Astrocyte (in vitro differentiated cells and primary cell): ENCODE measurements at regions not wholly inside any gene's neighbourhood (a gene's known extent, or its start where the extent isn't known, plus 50 kb on each side); places are given as distances from the start of the nearest gene placed in this dataset.

Experiments used
- DNase-seq: peaks from one replicate; pipeline ENCODE4 v3.0.0-alpha.2; 2010; ENCODE audit warnings: low read depth
- FAIRE-seq: peaks from 2 replicates; lab custom pipeline; 2011; peaks lifted over from hg19 to GRCh38; lab: Jason Lieb, UNC
- H2AFZ ChIP-seq: 2 replicates; pipeline ENCODE4 v1.6.0; 2012; ENCODE audit warnings: low read depth, low read length, inconsistent platforms
- H3K27ac ChIP-seq: 2 replicates; pipeline ENCODE4 v1.5.1; 2011; ENCODE audit warnings: low read depth, low read length, inconsistent platforms
- H3K27me3 ChIP-seq: 2 replicates; pipeline ENCODE4 v1.6.0; 2011; ENCODE audit warnings: low read length, inconsistent platforms; ENCODE audit not compliant: insufficient read depth
- H3K36me3 ChIP-seq: 2 replicates; pipeline ENCODE4 v1.5.1; 2011; ENCODE audit warnings: low read length, inconsistent platforms; ENCODE audit not compliant: insufficient read depth
- H3K4me1 ChIP-seq: 2 replicates; pipeline ENCODE4 v1.5.1; 2011; ENCODE audit warnings: low read length, inconsistent platforms; ENCODE audit not compliant: insufficient read depth
- H3K4me2 ChIP-seq: 2 replicates; pipeline ENCODE4 v1.6.0; 2012; ENCODE audit warnings: low read length, inconsistent platforms
- H3K4me3 ChIP-seq: 2 replicates; pipeline ENCODE4 v1.5.1; 2011; ENCODE audit warnings: low read depth, mild to moderate bottlenecking, low read length, inconsistent platforms; ENCODE audit not compliant: insufficient read depth
- H3K79me2 ChIP-seq: 2 replicates; pipeline ENCODE4 v1.6.0; 2012; ENCODE audit warnings: mild to moderate bottlenecking, low read length, inconsistent platforms; ENCODE audit not compliant: insufficient read depth
- H3K9ac ChIP-seq: 2 replicates; pipeline ENCODE4 v1.6.0; 2012; ENCODE audit warnings: mild to moderate bottlenecking, low read length, inconsistent platforms
- H3K9me3 ChIP-seq: 2 replicates; pipeline ENCODE4 v1.5.1; 2012; ENCODE audit warnings: low read depth, mild to moderate bottlenecking, low read length, inconsistent platforms; ENCODE audit not compliant: insufficient read depth
- H4K20me1 ChIP-seq: 2 replicates; pipeline ENCODE4 v1.6.0; 2012; ENCODE audit warnings: low read length, inconsistent platforms; ENCODE audit not compliant: insufficient read depth
- H3K27ac Mint-ChIP-seq: one replicate; pipeline ENCODE4 v1.8.0; 2021; ENCODE audit warnings: mild to moderate bottlenecking, mixed read lengths; ENCODE audit not compliant: unreplicated experiment
- H3K27me3 Mint-ChIP-seq: one replicate; pipeline ENCODE4 v1.8.0; 2021; ENCODE audit warnings: low read depth, mixed read lengths; ENCODE audit not compliant: unreplicated experiment
- H3K36me3 Mint-ChIP-seq: one replicate; pipeline ENCODE4 v1.8.0; 2021; ENCODE audit warnings: low read depth, mixed read lengths; ENCODE audit not compliant: unreplicated experiment
- H3K4me1 Mint-ChIP-seq: one replicate; pipeline ENCODE4 v1.8.0; 2021; ENCODE audit warnings: low read depth, mixed read lengths; ENCODE audit not compliant: unreplicated experiment
- H3K4me3 Mint-ChIP-seq: one replicate; pipeline ENCODE4 v1.8.0; 2021; ENCODE audit warnings: mild to moderate bottlenecking, moderate library complexity, mixed read lengths; ENCODE audit not compliant: unreplicated experiment
- H3K9me3 Mint-ChIP-seq: one replicate; pipeline ENCODE4 v1.8.0; 2021; ENCODE audit warnings: mild to moderate bottlenecking, mixed read lengths; ENCODE audit not compliant: unreplicated experiment
- EZH2 ChIP-seq: IDR thresholded peaks from 2 replicates; pipeline ENCODE4 v1.6.1; 2012; ENCODE audit warnings: mild to moderate bottlenecking, low read length, inconsistent platforms; ENCODE audit not compliant: insufficient read depth
- TF ChIP-seq, protein P1 (sequence below): IDR thresholded peaks from 2 replicates; pipeline ENCODE4 v1.5.1; 2011; ENCODE audit warnings: low read depth, mild to moderate bottlenecking, inconsistent platforms, low read length, moderate library complexity; ENCODE audit not compliant: insufficient read depth

DNA sequence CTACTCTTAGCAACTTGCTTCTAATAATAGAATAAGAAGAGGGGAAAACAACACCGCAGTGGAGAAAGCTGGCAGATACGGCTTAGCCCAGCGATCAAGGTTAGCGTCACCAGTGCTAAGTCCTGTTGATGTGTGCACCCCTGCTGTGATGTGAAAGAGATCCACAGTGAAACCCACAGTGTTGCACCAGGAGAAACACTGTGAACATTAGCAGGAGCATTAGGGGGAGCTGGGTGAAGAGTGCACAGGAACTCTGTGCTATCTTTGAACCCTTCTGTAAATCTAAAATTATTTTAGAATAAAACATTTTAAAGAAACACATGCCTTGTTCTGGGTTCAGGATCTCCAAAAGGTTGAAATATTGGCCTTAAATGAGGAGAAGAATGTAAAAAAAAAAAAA, 154.1 kb upstream of the UNC5B start:
- Mint-ChIP-seq H3K9me3 (peaks cover 1% of the 10 kb centered on the region), H3K27ac (no peak overlapping the region), H3K4me1 (peaks cover 5% of the 10 kb centered on the region), H3K4me3 (no peak overlapping the region), H3K36me3 (no peaks in the 10 kb centered on the region), H3K27me3 (peaks cover 43% of the 10 kb centered on the region)
- H3K36me3 ChIP-seq, result no peaks in the 10 kb centered on the region
- peaks cover 3% of the 10 kb centered on the region for H3K9me3 ChIP-seq
- no peaks in the 10 kb centered on the region for H3K79me2 ChIP-seq
- H2AFZ ChIP-seq, result no peak overlapping the region
- peaks cover 20% of the 10 kb centered on the region for H3K27me3 ChIP-seq
- FAIRE-seq (no peak), DNase-seq (no peak)
- H3K4me1 ChIP-seq, result no peaks in the 10 kb centered on the region
- no peak for TF ChIP-seq EZH2
- TF ChIP-seq, protein P1, sequence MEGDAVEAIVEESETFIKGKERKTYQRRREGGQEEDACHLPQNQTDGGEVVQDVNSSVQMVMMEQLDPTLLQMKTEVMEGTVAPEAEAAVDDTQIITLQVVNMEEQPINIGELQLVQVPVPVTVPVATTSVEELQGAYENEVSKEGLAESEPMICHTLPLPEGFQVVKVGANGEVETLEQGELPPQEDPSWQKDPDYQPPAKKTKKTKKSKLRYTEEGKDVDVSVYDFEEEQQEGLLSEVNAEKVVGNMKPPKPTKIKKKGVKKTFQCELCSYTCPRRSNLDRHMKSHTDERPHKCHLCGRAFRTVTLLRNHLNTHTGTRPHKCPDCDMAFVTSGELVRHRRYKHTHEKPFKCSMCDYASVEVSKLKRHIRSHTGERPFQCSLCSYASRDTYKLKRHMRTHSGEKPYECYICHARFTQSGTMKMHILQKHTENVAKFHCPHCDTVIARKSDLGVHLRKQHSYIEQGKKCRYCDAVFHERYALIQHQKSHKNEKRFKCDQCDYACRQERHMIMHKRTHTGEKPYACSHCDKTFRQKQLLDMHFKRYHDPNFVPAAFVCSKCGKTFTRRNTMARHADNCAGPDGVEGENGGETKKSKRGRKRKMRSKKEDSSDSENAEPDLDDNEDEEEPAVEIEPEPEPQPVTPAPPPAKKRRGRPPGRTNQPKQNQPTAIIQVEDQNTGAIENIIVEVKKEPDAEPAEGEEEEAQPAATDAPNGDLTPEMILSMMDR, result no peak
- H3K4me3 ChIP-seq, result no peak overlapping the region
- no peak overlapping the region for H3K27ac ChIP-seq
- H4K20me1 ChIP-seq, result no peaks in the 10 kb centered on the region
- H3K4me2 ChIP-seq, result no peak overlapping the region
- no peak overlapping the region for H3K9ac ChIP-seq

DNA sequence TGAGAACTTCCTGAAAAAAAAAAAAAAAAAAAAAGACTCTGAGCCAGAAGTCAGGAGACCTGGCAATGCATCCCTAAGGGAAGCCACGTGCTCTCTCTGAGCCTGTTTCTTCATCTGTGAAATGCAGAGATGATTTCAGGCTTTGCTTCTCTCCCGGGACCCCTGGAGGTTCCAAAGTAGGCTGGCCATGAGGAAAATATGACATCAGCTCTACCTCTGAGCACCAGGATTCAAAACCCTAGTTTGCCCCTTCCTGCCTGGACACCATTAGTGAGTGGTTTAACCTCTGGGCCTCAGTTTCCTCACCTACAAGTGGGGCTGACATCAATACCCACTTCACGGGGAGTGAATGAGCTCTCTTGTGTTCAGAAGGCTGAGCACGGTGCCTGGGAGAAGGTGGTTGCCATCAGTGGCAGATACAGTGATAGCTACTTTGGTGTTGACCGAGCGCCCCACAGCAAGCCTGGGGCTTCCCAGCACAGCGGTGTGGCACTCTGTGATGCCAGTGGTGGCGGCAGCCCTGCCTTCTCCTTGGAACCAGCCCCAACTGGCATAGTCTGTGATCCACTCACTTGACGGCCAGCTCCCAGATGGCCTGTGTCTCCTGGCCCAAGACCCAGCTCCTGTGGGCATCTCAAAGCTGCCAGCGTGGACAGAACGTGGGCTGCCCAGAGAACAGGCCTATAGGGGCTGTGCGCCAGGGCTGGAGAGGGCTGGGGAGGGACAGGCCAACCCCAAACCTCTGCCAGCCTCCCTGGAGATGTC, 153.1 kb upstream of the UNC5B start:
- H3K4me1 ChIP-seq, result no peaks in the 10 kb centered on the region
- no peaks in the 10 kb centered on the region for H3K79me2 ChIP-seq
- Mint-ChIP-seq H3K4me3 (no peak overlapping the region), H3K27me3 (peaks cover 38% of the 10 kb centered on the region), H3K36me3 (no peaks in the 10 kb centered on the region), H3K4me1 (peaks cover 5% of the 10 kb centered on the region), H3K27ac (no peak overlapping the region), H3K9me3 (peaks cover 1% of the 10 kb centered on the region)
- TF ChIP-seq, protein P1, result no peak
- no peak for TF ChIP-seq EZH2
- peaks cover 20% of the 10 kb centered on the region for H3K27me3 ChIP-seq
- H3K4me2 ChIP-seq, result no peak overlapping the region
- no peak for FAIRE-seq
- no peaks in the 10 kb centered on the region for H4K20me1 ChIP-seq
- no peak for DNase-seq
- H3K27ac ChIP-seq, result no peak overlapping the region
- H3K4me3 ChIP-seq, result no peak overlapping the region
- no peak overlapping the region for H3K9ac ChIP-seq
- H2AFZ ChIP-seq, result no peak overlapping the region
- H3K9me3 ChIP-seq, result peaks cover 3% of the 10 kb centered on the region
- no peaks in the 10 kb centered on the region for H3K36me3 ChIP-seq

DNA sequence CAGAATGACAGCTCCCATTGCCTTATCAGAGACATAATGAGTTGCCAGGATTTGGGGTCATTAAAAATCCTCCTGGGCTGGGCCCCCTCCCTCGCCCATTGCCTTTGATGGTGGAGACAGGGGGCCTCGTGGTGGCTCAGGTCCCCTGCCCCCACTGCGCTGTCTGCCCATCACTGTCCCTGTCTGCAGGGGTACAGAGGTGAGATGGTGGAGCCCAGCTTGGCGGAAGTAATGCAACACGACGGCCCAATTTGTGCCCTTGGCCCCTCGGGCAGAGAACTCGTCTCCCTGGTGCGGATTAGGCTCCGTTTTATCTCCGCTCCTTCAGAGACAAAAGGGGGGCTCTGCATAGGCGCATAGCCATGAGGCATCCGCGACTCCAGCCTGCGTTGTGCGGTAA, 152.4 kb upstream of the UNC5B start:
- no peaks in the 10 kb centered on the region for H3K79me2 ChIP-seq
- no peak overlapping the region for H3K27ac Mint-ChIP-seq

More for the DNA sequence above, 152.4 kb upstream of the UNC5B start:
- H3K4me1 ChIP-seq, result no peaks in the 10 kb centered on the region
- no peak overlapping the region for H3K4me3 ChIP-seq
- FAIRE-seq (no peak), DNase-seq (no peak)
- TF ChIP-seq, protein P1, result no peak
- no peak for TF ChIP-seq EZH2
- H3K36me3 ChIP-seq, result no peaks in the 10 kb centered on the region
- peaks cover 20% of the 10 kb centered on the region for H3K27me3 ChIP-seq
- Mint-ChIP-seq H3K4me1 (peaks cover 5% of the 10 kb centered on the region), H3K4me3 (no peak overlapping the region), H3K9me3 (peaks cover 1% of the 10 kb centered on the region), H3K27me3 (peaks cover 45% of the 10 kb centered on the region), H3K36me3 (no peaks in the 10 kb centered on the region)
- peaks cover 3% of the 10 kb centered on the region for H3K9me3 ChIP-seq
- H3K4me2 ChIP-seq, result no peak overlapping the region
- no peak overlapping the region for H2AFZ ChIP-seq
- no peak overlapping the region for H3K27ac ChIP-seq
- no peaks in the 10 kb centered on the region for H4K20me1 ChIP-seq
- no peak overlapping the region for H3K9ac ChIP-seq
